ENCODE measurements at regions not wholly inside any gene's neighbourhood (a gene's known extent, or its start where the extent isn't known, plus 50 kb on each side); places are given as distances from the start of the nearest gene placed in this dataset.
A peak's percentile ranks its signal among the peaks of the same experiment; 100 is the strongest.

DNA sequence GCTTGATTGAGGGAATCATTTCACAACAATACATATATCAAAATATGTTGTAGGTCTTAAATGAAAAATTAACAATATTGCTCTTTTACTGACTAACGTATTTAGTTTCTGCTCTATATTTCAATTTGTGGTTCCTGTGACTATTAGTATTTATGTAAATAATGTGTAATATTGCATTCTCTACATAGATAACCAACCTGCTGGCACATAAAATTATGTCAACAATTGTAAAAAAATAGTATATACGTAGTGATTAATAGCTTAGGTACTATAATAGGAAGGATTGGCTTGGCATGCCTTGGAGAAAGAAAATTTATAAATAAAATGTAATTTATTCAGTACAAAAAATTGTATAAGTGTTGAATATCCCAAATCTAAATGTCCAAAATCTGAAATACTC lies 1336.1 kb downstream of the PCDH9 start (continued):
- TF ChIP-seq, protein P1, sequence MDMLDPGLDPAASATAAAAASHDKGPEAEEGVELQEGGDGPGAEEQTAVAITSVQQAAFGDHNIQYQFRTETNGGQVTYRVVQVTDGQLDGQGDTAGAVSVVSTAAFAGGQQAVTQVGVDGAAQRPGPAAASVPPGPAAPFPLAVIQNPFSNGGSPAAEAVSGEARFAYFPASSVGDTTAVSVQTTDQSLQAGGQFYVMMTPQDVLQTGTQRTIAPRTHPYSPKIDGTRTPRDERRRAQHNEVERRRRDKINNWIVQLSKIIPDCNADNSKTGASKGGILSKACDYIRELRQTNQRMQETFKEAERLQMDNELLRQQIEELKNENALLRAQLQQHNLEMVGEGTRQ (CRISPR knock-in tag; IDR thresholded peaks at IDR 0.05) = no peak
- no peak for TF ChIP-seq MAX (CRISPR knock-in tag; IDR thresholded peaks at IDR 0.05)
- no peak for TF ChIP-seq CREM (CRISPR knock-in tag; IDR thresholded peaks at IDR 0.05)
- TF ChIP-seq E2F1 (CRISPR knock-in tag; IDR thresholded peaks at IDR 0.05) = no peak
- TF ChIP-seq FOXK1 (CRISPR knock-in tag; IDR thresholded peaks at IDR 0.05) = no peak
- no peak for TF ChIP-seq SMAD3 (CRISPR knock-in tag; IDR thresholded peaks at IDR 0.05; ENCODE audit: borderline replicate concordance)
- TF ChIP-seq, protein P2, sequence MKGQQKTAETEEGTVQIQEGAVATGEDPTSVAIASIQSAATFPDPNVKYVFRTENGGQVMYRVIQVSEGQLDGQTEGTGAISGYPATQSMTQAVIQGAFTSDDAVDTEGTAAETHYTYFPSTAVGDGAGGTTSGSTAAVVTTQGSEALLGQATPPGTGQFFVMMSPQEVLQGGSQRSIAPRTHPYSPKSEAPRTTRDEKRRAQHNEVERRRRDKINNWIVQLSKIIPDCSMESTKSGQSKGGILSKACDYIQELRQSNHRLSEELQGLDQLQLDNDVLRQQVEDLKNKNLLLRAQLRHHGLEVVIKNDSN (CRISPR knock-in tag; IDR thresholded peaks at IDR 0.05) = no peak
- TF ChIP-seq PRDM15 (CRISPR knock-in tag; IDR thresholded peaks at IDR 0.05) = no peak

DNA sequence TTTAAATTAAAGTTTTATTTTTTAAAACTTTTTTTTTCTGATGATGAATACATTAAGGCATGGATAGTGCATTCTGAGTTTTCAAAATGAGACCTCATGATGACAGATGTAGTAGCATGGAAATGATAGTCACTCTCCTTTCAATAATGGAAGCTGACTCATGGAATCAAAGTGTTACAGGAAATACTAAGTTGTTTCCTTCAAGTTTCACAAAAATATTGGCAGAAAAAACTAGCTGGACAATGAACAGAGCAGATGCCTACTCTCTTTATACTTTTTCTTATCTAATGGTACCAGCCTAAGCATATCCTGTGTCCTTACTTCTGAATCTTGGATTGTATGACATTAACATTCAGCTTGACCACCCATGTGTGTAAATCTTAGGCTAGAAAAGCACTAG lies 1337.3 kb downstream of the PCDH9 start:
- Mint-ChIP-seq H3K27ac (no peak overlapping the region), H3K9me3 (0 out of 2 replicates have a peak, but pooled peaks cover 5% of the 10 kb centered on the region), H3K36me3 (no peaks in the 10 kb centered on the region), H3K4me3 (no peak overlapping the region), H3K27me3 (ENCODE audit: low read depth) (no peaks in the 10 kb centered on the region), H3K4me1 (peaks cover 13% of the 10 kb centered on the region)
- DNase-seq (ENCODE audit: low spot score) (no peak), ATAC-seq (no peak)
- TF ChIP-seq PREB (CRISPR knock-in tag; IDR thresholded peaks at IDR 0.05; ENCODE audit: borderline replicate concordance) (no peak), ATF3 (CRISPR knock-in tag; conservative IDR thresholded peaks at IDR 0.05) (no peak)
- ChIA-PET CTCF (interaction anchor here (1.2 kb wide), 1 partner anchor 10 kb away, joined by 4 read pairs; no protein-coding TSS in a partner anchor), POLR2A (no interaction called here)

DNA sequence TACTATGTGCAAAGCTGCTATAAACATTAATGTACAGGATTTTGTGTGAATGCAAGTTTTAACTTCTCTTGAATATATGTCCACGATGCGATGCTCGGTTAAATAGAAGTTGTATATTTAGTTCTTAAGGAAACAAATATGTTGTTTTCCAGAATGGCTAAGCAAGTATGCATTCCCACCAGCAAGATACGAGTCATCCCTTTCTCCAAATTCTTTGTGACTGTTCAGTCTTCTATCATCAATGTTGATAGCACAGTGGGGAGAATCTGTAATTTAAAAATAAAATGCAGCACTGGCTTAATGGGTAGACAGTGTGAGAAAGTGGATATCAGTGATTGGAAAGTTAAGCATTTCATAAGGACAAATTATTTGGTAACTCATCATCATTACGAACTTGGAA lies 1340.8 kb downstream of the PCDH9 start:
- no peaks in the 10 kb centered on the region for H3K27me3 Mint-ChIP-seq (ENCODE audit: low read depth)
- H3K27ac Mint-ChIP-seq = peak overlapping the region; percentile 6; the same call in 1 of the 2 replicates
- 0 out of 2 replicates have a peak, but pooled peaks cover 5% of the 10 kb centered on the region for H3K9me3 Mint-ChIP-seq
- DNase-seq (ENCODE audit: low spot score) (no peak), ATAC-seq (no peak)
- TF ChIP-seq, protein P3, sequence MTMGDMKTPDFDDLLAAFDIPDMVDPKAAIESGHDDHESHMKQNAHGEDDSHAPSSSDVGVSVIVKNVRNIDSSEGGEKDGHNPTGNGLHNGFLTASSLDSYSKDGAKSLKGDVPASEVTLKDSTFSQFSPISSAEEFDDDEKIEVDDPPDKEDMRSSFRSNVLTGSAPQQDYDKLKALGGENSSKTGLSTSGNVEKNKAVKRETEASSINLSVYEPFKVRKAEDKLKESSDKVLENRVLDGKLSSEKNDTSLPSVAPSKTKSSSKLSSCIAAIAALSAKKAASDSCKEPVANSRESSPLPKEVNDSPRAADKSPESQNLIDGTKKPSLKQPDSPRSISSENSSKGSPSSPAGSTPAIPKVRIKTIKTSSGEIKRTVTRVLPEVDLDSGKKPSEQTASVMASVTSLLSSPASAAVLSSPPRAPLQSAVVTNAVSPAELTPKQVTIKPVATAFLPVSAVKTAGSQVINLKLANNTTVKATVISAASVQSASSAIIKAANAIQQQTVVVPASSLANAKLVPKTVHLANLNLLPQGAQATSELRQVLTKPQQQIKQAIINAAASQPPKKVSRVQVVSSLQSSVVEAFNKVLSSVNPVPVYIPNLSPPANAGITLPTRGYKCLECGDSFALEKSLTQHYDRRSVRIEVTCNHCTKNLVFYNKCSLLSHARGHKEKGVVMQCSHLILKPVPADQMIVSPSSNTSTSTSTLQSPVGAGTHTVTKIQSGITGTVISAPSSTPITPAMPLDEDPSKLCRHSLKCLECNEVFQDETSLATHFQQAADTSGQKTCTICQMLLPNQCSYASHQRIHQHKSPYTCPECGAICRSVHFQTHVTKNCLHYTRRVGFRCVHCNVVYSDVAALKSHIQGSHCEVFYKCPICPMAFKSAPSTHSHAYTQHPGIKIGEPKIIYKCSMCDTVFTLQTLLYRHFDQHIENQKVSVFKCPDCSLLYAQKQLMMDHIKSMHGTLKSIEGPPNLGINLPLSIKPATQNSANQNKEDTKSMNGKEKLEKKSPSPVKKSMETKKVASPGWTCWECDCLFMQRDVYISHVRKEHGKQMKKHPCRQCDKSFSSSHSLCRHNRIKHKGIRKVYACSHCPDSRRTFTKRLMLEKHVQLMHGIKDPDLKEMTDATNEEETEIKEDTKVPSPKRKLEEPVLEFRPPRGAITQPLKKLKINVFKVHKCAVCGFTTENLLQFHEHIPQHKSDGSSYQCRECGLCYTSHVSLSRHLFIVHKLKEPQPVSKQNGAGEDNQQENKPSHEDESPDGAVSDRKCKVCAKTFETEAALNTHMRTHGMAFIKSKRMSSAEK (CRISPR knock-in tag; IDR thresholded peaks at IDR 0.05; ENCODE audit: borderline replicate concordance) = no peak
- TF ChIP-seq CDX4 (CRISPR knock-in tag; IDR thresholded peaks at IDR 0.05; ENCODE audit: borderline replicate concordance) (no peak), EMX1 (CRISPR knock-in tag; IDR thresholded peaks at IDR 0.05) (no peak), ZNF219 (CRISPR knock-in tag; IDR thresholded peaks at IDR 0.05; ENCODE audit: borderline replicate concordance) (no peak), KAT7 (CRISPR knock-in tag; IDR thresholded peaks at IDR 0.05; ENCODE audit: borderline replicate concordance) (no peak), TP53 (CRISPR knock-in tag; IDR thresholded peaks at IDR 0.05) (no peak), ZNF671 (CRISPR knock-in tag; IDR thresholded peaks at IDR 0.05) (no peak), FOXP1 (CRISPR knock-in tag; IDR thresholded peaks at IDR 0.05; ENCODE audit: borderline replicate concordance) (no peak), ATF3 (CRISPR knock-in tag; conservative IDR thresholded peaks at IDR 0.05) (no peak), TCF7 (CRISPR knock-in tag; IDR thresholded peaks at IDR 0.05; ENCODE audit: low read depth) (no peak)
- POLR2A ChIA-PET = no interaction called here
- H3K4me1 Mint-ChIP-seq = peaks cover 13% of the 10 kb centered on the region
- H3K36me3 Mint-ChIP-seq = no peaks in the 10 kb centered on the region
- no peak overlapping the region for H3K4me3 Mint-ChIP-seq
- CTCF ChIA-PET = no interaction called here
